K562 (cell line): ENCODE measurements at regions not wholly inside any gene's neighbourhood (a gene's known extent, or its start where the extent isn't known, plus 50 kb on each side); places are given as distances from the start of the nearest gene placed in this dataset.

ENCODE experiments used
- NFATC3 ChIP-seq: fragments of 450-650 bp; IDR thresholded peaks from 2 replicates; pipeline ENCODE4 v1.6.1; 2017; ENCODE audit warnings: mild to moderate bottlenecking
- POLR3A ChIP-seq: IDR thresholded peaks from 2 replicates; pipeline ENCODE4 v1.6.1; 2011; ENCODE audit warnings: borderline replicate concordance, mild to moderate bottlenecking, moderate library complexity; ENCODE audit not compliant: insufficient read length, insufficient read depth; ENCODE audit errors: extremely low read depth
- ZFP1 ChIP-seq: fragments of 450-650 bp; formaldehyde crosslinking; IDR thresholded peaks from 2 replicates; pipeline ENCODE4 v1.4.0; 2020; ENCODE audit warnings: mild to moderate bottlenecking, mixed read lengths
- ZNF274 ChIP-seq: IDR thresholded peaks from 2 replicates; pipeline ENCODE4 v1.6.1; 2011; ENCODE audit warnings: low read depth, mild to moderate bottlenecking, low read length, moderate library complexity, borderline replicate concordance
- TF ChIP-seq, protein P1 (sequence below), 3 experiments: IDR thresholded peaks in 2 of 3; conservative IDR thresholded peaks in 1 of 3; 2 replicates each; pipeline ENCODE4 v1.5.1; 2011 to 2012; ENCODE audit warnings: low read length in 3 of 3, mild to moderate bottlenecking in 3 of 3, control low read depth in 2 of 3, improper control_type of control experiment in 1 of 3, inconsistent platforms in 1 of 3, low read depth in 1 of 3, mixed read lengths in 1 of 3, moderate library complexity in 1 of 3; ENCODE audit not compliant: insufficient read depth in 2 of 3
- TF ChIP-seq, protein P2 (sequence below): sonication (generic); formaldehyde crosslinking; IDR thresholded peaks from 2 replicates; pipeline ENCODE4 v1.9.0; 2022; ENCODE audit warnings: mild to moderate bottlenecking, missing genetic modification reagents
- TF ChIP-seq, protein P3 (sequence below): fragments of 250-450 bp; sonication (Bioruptor Pico); IDR thresholded peaks from 2 replicates; pipeline ENCODE4 v1.4.0; 2020

DNA sequence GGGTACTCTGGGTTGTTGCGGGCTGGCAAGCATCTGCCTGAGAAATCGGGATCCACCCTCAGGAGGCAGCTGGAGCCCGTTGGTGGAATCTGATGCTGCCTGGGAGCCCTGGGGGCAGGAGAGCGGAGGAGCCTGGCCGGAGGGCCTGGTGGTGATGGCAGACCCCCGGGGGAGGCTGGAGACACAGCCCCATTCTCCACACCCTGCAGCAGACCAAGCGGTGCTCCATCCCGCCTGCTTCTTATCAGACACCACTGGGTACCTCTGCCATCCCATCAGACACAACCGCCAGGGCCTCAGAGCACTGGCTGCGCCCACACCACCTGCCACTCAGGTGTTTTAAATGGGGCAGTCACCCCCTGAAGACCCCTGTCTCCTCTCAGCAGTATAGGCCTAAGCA, 103.9 kb downstream of the RBFOX3 start:
- TF ChIP-seq, protein P1, sequence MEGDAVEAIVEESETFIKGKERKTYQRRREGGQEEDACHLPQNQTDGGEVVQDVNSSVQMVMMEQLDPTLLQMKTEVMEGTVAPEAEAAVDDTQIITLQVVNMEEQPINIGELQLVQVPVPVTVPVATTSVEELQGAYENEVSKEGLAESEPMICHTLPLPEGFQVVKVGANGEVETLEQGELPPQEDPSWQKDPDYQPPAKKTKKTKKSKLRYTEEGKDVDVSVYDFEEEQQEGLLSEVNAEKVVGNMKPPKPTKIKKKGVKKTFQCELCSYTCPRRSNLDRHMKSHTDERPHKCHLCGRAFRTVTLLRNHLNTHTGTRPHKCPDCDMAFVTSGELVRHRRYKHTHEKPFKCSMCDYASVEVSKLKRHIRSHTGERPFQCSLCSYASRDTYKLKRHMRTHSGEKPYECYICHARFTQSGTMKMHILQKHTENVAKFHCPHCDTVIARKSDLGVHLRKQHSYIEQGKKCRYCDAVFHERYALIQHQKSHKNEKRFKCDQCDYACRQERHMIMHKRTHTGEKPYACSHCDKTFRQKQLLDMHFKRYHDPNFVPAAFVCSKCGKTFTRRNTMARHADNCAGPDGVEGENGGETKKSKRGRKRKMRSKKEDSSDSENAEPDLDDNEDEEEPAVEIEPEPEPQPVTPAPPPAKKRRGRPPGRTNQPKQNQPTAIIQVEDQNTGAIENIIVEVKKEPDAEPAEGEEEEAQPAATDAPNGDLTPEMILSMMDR (IDR thresholded peaks at IDR 0.05 in 2 of 3, conservative IDR thresholded peaks at IDR 0.05 in 1 of 3; ENCODE audit: insufficient read depth in 2 of 3, low read depth in 1 of 3, low read length in 3 of 3): no peak
- no peak for TF ChIP-seq POLR3A
- TF ChIP-seq, protein P2, sequence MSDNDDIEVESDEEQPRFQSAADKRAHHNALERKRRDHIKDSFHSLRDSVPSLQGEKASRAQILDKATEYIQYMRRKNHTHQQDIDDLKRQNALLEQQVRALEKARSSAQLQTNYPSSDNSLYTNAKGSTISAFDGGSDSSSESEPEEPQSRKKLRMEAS (CRISPR knock-in tag): no peak
- no peak for TF ChIP-seq ZNF274
- no peak for TF ChIP-seq ZFP1 (CRISPR knock-in tag)
- TF ChIP-seq, protein P3, sequence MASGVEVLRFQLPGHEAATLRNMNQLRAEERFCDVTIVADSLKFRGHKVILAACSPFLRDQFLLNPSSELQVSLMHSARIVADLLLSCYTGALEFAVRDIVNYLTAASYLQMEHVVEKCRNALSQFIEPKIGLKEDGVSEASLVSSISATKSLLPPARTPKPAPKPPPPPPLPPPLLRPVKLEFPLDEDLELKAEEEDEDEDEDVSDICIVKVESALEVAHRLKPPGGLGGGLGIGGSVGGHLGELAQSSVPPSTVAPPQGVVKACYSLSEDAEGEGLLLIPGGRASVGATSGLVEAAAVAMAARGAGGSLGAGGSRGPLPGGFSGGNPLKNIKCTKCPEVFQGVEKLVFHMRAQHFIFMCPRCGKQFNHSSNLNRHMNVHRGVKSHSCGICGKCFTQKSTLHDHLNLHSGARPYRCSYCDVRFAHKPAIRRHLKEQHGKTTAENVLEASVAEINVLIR (CRISPR knock-in tag): no peak
- no peak for TF ChIP-seq NFATC3
